Activated naive CD8-positive, alpha-beta T cell (primary cell): ENCODE measurements at regions not wholly inside any gene's neighbourhood (a gene's known extent, or its start where the extent isn't known, plus 50 kb on each side); places are given as distances from the start of the nearest gene placed in this dataset.
"Not testable (repeated sequence)": the region's sequence is repeated elsewhere in the genome, so short reads cannot be mapped to it uniquely, and the experiment has no call there.

Source experiments
- H3K27ac Mint-ChIP-seq: one replicate; pipeline ENCODE4 v1.8.0; 2021; ENCODE audit warnings: mixed read lengths
- H3K27me3 Mint-ChIP-seq: one replicate; pipeline ENCODE4 v1.8.0; 2021; ENCODE audit warnings: mixed read lengths
- H3K36me3 Mint-ChIP-seq: one replicate; pipeline ENCODE4 v1.8.0; 2021; ENCODE audit warnings: mixed read lengths
- H3K4me1 Mint-ChIP-seq: one replicate; pipeline ENCODE4 v1.8.0; 2021; ENCODE audit warnings: low read depth, mixed read lengths
- H3K4me3 Mint-ChIP-seq: one replicate; pipeline ENCODE4 v1.8.0; 2021; ENCODE audit warnings: mild to moderate bottlenecking, mixed read lengths
- H3K9me3 Mint-ChIP-seq: one replicate; pipeline ENCODE4 v1.8.0; 2021; ENCODE audit warnings: low read depth, mixed read lengths

GRCh38 chr17:70938336-70938735 is 769.0 kb downstream of the KCNJ2 start:
- no peaks in the 10 kb centered on the region for H3K9me3 Mint-ChIP-seq
- H3K4me3 Mint-ChIP-seq = no peak overlapping the region
- H3K36me3 Mint-ChIP-seq = no peaks in the 10 kb centered on the region
- no peaks in the 10 kb centered on the region for H3K27me3 Mint-ChIP-seq
- no peaks in the 10 kb centered on the region for H3K4me1 Mint-ChIP-seq
- H3K27ac Mint-ChIP-seq = no peak overlapping the region

- H3K4me1 Mint-ChIP-seq = no peaks in the 10 kb centered on the region
- H3K9me3 Mint-ChIP-seq = no peaks in the 10 kb centered on the region
- H3K36me3 Mint-ChIP-seq = no peaks in the 10 kb centered on the region
Measured at GRCh38 chr17:70945386-70945785, 776.1 kb downstream of the KCNJ2 start.

GRCh38 chr17:70947215-70947614 is 777.9 kb downstream of the KCNJ2 start:
- Mint-ChIP-seq H3K27ac (no peak overlapping the region), H3K36me3 (no peaks in the 10 kb centered on the region), H3K27me3 (no peaks in the 10 kb centered on the region), H3K9me3 (no peaks in the 10 kb centered on the region), H3K4me1 (no peaks in the 10 kb centered on the region), H3K4me3 (no peak overlapping the region)

More at GRCh38 chr17:70945386-70945785, 776.1 kb downstream of the KCNJ2 start:
- no peak overlapping the region for H3K27ac Mint-ChIP-seq
- H3K27me3 Mint-ChIP-seq = no peaks in the 10 kb centered on the region
- no peak overlapping the region for H3K4me3 Mint-ChIP-seq

- no peaks in the 10 kb centered on the region for H3K36me3 Mint-ChIP-seq
- no peaks in the 10 kb centered on the region for H3K4me1 Mint-ChIP-seq
- H3K27ac Mint-ChIP-seq = no peak overlapping the region
- H3K9me3 Mint-ChIP-seq = no peaks in the 10 kb centered on the region
- no peak overlapping the region for H3K4me3 Mint-ChIP-seq
- H3K27me3 Mint-ChIP-seq = no peaks in the 10 kb centered on the region
Measured at GRCh38 chr17:70947636-70948565, 778.6 kb downstream of the KCNJ2 start.

- H3K27me3 Mint-ChIP-seq, H3K9me3 Mint-ChIP-seq, H3K27ac Mint-ChIP-seq, H3K4me1 Mint-ChIP-seq, H3K4me3 Mint-ChIP-seq, H3K36me3 Mint-ChIP-seq: not testable (repeated sequence)
Measured at GRCh38 chr17:70953140-70953539, 783.8 kb downstream of the KCNJ2 start.

- no peaks in the 10 kb centered on the region for H3K27me3 Mint-ChIP-seq
- H3K9me3 Mint-ChIP-seq = no peaks in the 10 kb centered on the region
- no peaks in the 10 kb centered on the region for H3K4me1 Mint-ChIP-seq
- no peak overlapping the region for H3K27ac Mint-ChIP-seq
- no peak overlapping the region for H3K4me3 Mint-ChIP-seq
- no peaks in the 10 kb centered on the region for H3K36me3 Mint-ChIP-seq
Measured at GRCh38 chr17:70955441-70955840, 786.1 kb downstream of the KCNJ2 start.

- Mint-ChIP-seq H3K36me3 (no peaks in the 10 kb centered on the region), H3K27ac (no peak overlapping the region), H3K9me3 (no peaks in the 10 kb centered on the region), H3K4me3 (no peak overlapping the region), H3K4me1 (no peaks in the 10 kb centered on the region), H3K27me3 (no peaks in the 10 kb centered on the region)
Measured at GRCh38 chr17:70956726-70957125, 787.4 kb downstream of the KCNJ2 start.

- H3K4me3 Mint-ChIP-seq = no peak overlapping the region
- no peaks in the 10 kb centered on the region for H3K36me3 Mint-ChIP-seq
- H3K27ac Mint-ChIP-seq = no peak overlapping the region
- H3K4me1 Mint-ChIP-seq = no peaks in the 10 kb centered on the region
- H3K27me3 Mint-ChIP-seq = no peaks in the 10 kb centered on the region
- H3K9me3 Mint-ChIP-seq = peaks cover 6% of the 10 kb centered on the region
Measured at GRCh38 chr17:70961341-70961740, 792.0 kb downstream of the KCNJ2 start.

- H3K9me3 Mint-ChIP-seq = peaks cover 15% of the 10 kb centered on the region
- no peaks in the 10 kb centered on the region for H3K4me1 Mint-ChIP-seq
- H3K4me3 Mint-ChIP-seq = no peak overlapping the region
- no peak overlapping the region for H3K27ac Mint-ChIP-seq
- H3K36me3 Mint-ChIP-seq = no peaks in the 10 kb centered on the region
- no peaks in the 10 kb centered on the region for H3K27me3 Mint-ChIP-seq
Measured at GRCh38 chr17:70968302-70968701, 799.0 kb downstream of the KCNJ2 start.

GRCh38 chr17:70969521-70970034 is 800.2 kb downstream of the KCNJ2 start:
- Mint-ChIP-seq H3K9me3 (peaks cover 8% of the 10 kb centered on the region), H3K4me3 (no peak overlapping the region), H3K4me1 (no peaks in the 10 kb centered on the region), H3K27ac (no peak overlapping the region), H3K27me3 (no peaks in the 10 kb centered on the region), H3K36me3 (no peaks in the 10 kb centered on the region)

GRCh38 chr17:70976447-70976846 is 807.1 kb downstream of the KCNJ2 start:
- Mint-ChIP-seq H3K27ac (no peak overlapping the region), H3K36me3 (no peaks in the 10 kb centered on the region), H3K4me1 (no peaks in the 10 kb centered on the region), H3K27me3 (no peaks in the 10 kb centered on the region), H3K9me3 (peaks cover 7% of the 10 kb centered on the region), H3K4me3 (no peak overlapping the region)

- Mint-ChIP-seq H3K4me1 (no peaks in the 10 kb centered on the region), H3K4me3 (no peak overlapping the region), H3K9me3 (peaks cover 7% of the 10 kb centered on the region), H3K36me3 (peaks cover 2% of the 10 kb centered on the region), H3K27ac (no peak overlapping the region), H3K27me3 (no peaks in the 10 kb centered on the region)
Measured at GRCh38 chr17:70984873-70985272, 815.5 kb downstream of the KCNJ2 start.

- Mint-ChIP-seq H3K36me3 (peaks cover 2% of the 10 kb centered on the region), H3K4me3 (no peak overlapping the region), H3K27me3 (no peaks in the 10 kb centered on the region), H3K9me3 (peaks cover 7% of the 10 kb centered on the region), H3K27ac (no peak overlapping the region), H3K4me1 (no peaks in the 10 kb centered on the region)
Measured at GRCh38 chr17:70987867-70988340, 818.6 kb downstream of the KCNJ2 start.

- Mint-ChIP-seq H3K9me3 (peaks cover 7% of the 10 kb centered on the region), H3K36me3 (peaks cover 2% of the 10 kb centered on the region), H3K27me3 (no peaks in the 10 kb centered on the region), H3K4me1 (no peaks in the 10 kb centered on the region), H3K4me3 (no peak overlapping the region), H3K27ac (no peak overlapping the region)
Measured at GRCh38 chr17:70988622-70989021, 819.3 kb downstream of the KCNJ2 start.

- H3K4me1 Mint-ChIP-seq = no peaks in the 10 kb centered on the region
- H3K36me3 Mint-ChIP-seq = peaks cover 2% of the 10 kb centered on the region
- no peaks in the 10 kb centered on the region for H3K27me3 Mint-ChIP-seq
- H3K27ac Mint-ChIP-seq = no peak overlapping the region
- H3K4me3 Mint-ChIP-seq = no peak overlapping the region
- H3K9me3 Mint-ChIP-seq = peaks cover 7% of the 10 kb centered on the region
Measured at GRCh38 chr17:70989280-70989679, 819.9 kb downstream of the KCNJ2 start.
